ENCODE measurements at regions not wholly inside any gene's neighbourhood (a gene's known extent, or its start where the extent isn't known, plus 50 kb on each side); places are given as distances from the start of the nearest gene placed in this dataset.

- TF ChIP-seq, protein P1, sequence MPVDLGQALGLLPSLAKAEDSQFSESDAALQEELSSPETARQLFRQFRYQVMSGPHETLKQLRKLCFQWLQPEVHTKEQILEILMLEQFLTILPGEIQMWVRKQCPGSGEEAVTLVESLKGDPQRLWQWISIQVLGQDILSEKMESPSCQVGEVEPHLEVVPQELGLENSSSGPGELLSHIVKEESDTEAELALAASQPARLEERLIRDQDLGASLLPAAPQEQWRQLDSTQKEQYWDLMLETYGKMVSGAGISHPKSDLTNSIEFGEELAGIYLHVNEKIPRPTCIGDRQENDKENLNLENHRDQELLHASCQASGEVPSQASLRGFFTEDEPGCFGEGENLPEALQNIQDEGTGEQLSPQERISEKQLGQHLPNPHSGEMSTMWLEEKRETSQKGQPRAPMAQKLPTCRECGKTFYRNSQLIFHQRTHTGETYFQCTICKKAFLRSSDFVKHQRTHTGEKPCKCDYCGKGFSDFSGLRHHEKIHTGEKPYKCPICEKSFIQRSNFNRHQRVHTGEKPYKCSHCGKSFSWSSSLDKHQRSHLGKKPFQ (CRISPR knock-in tag; IDR thresholded peaks at IDR 0.05; ENCODE audit: insufficient replicate concordance), result no peak
- TF ChIP-seq, protein P2, sequence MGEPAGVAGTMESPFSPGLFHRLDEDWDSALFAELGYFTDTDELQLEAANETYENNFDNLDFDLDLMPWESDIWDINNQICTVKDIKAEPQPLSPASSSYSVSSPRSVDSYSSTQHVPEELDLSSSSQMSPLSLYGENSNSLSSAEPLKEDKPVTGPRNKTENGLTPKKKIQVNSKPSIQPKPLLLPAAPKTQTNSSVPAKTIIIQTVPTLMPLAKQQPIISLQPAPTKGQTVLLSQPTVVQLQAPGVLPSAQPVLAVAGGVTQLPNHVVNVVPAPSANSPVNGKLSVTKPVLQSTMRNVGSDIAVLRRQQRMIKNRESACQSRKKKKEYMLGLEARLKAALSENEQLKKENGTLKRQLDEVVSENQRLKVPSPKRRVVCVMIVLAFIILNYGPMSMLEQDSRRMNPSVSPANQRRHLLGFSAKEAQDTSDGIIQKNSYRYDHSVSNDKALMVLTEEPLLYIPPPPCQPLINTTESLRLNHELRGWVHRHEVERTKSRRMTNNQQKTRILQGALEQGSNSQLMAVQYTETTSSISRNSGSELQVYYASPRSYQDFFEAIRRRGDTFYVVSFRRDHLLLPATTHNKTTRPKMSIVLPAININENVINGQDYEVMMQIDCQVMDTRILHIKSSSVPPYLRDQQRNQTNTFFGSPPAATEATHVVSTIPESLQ (CRISPR knock-in tag; conservative IDR thresholded peaks at IDR 0.05), result no peak
- TF ChIP-seq ZNF501 (CRISPR knock-in tag; IDR thresholded peaks at IDR 0.05) (no peak), NFKBIZ (CRISPR knock-in tag; IDR thresholded peaks at IDR 0.05) (no peak), ZBTB34 (CRISPR knock-in tag; IDR thresholded peaks at IDR 0.05) (no peak), SMC3 (IDR thresholded peaks at IDR 0.05; ENCODE audit: low read length) (no peak), ZNF468 (CRISPR knock-in tag; IDR thresholded peaks at IDR 0.05) (no peak), EEA1 (CRISPR knock-in tag; IDR thresholded peaks at IDR 0.05; ENCODE audit: borderline replicate concordance) (no peak), ZNF256 (CRISPR knock-in tag; conservative IDR thresholded peaks at IDR 0.05) (no peak)
Measured at GRCh38 chr13:47556703-47557102, 444.4 kb downstream of the SUCLA2 start (continued).

DNA sequence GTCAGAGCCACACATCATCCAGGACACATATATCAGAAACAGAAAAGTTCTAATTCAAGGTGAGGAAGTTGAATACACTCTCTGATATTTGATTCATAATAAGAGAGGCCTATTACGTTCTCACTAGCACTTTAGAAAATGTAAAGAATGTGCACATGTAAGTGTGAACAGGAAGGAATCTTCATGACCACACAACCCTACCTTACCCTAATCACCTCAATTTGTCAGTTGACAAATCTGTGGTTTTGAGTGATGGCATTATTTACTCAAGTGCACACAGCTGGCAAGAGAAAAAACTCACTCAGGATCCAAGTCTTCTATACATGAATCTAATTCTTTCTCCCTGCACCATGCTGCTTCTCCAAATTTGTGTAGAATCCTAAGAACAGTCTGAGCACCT, 445.8 kb downstream of the SUCLA2 start:
- Histone ChIP-seq H3K27me3 (ENCODE audit: control insufficient read depth in 1 of 2, insufficient read depth in 2 of 2, low read length in 2 of 2) (no peaks in the 10 kb centered on the region; a peak in 1 of 5 replicates), H3K27ac (ENCODE audit: extremely low read length, insufficient read depth, low read length) (no peak overlapping the region), H3K79me2 (ENCODE audit: insufficient read depth, low read length) (no peaks in the 10 kb centered on the region), H2AFZ (ENCODE audit: low read length) (no peak overlapping the region), H4K20me1 (ENCODE audit: insufficient read depth, low read length) (no peaks in the 10 kb centered on the region), H3K4me2 (ENCODE audit: low read depth, low read length) (no peak overlapping the region), H3K9ac (ENCODE audit: insufficient read depth, low read depth, low read length) (no peak overlapping the region), H3K4me3 (replicated peaks in 1 of 3; ENCODE audit: insufficient read depth in 1 of 3, low read depth in 2 of 3, low read length in 3 of 3) (no peak overlapping the region), H3K36me3 (replicated peaks in 1 of 2; ENCODE audit: control insufficient read depth in 1 of 2, insufficient read depth in 2 of 2, low read length in 2 of 2) (no peaks in the 10 kb centered on the region), H3K9me3 (ENCODE audit: low read length) (no peaks in the 10 kb centered on the region), H3K4me1 (ENCODE audit: insufficient read depth, low read length) (no peaks in the 10 kb centered on the region)
- BruUV-seq (replicated peaks), result no TSS peak
- in situ Hi-C loops (cut with HindIII; ENCODE audit: extremely low pct_ligation_motif_present, low pct_unique_long_range_greater_than_20kb), result no loop called here
- ATAC-seq, result no peak
- no peak for DNase-seq (ENCODE audit: low spot score)
- WGBS (ENCODE audit: low lambda C conversion rate), result 0% methylated on average over 1 of the region's 1 CpG
- no peak for FAIRE-seq
- CTCF ChIA-PET (ENCODE audit: low intra/inter-chr PET ratio, low total read pairs), result no interaction called here
- POLR2A ChIA-PET, result no interaction called here
- intact Hi-C loops (cut with micrococcal nuclease; ENCODE audit: unreplicated experiment), result no loop called here
- TF ChIP-seq, protein P3, sequence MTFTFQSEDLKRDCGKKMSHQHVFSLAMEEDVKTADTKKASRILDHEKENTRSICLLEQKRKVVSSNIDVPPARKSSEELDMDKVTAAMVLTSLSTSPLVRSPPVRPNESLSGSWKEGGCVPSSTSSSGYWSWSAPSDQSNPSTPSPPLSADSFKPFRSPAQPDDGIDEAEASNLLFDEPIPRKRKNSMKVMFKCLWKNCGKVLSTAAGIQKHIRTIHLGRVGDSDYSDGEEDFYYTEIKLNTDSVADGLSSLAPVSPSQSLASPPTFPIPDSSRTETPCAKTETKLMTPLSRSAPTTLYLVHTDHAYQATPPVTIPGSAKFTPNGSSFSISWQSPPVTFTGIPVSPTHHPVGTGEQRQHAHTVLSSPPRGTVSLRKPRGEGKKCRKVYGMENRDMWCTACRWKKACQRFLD (CRISPR knock-in tag; IDR thresholded peaks at IDR 0.05; ENCODE audit: borderline replicate concordance), result no peak
- TF ChIP-seq, protein P4, sequence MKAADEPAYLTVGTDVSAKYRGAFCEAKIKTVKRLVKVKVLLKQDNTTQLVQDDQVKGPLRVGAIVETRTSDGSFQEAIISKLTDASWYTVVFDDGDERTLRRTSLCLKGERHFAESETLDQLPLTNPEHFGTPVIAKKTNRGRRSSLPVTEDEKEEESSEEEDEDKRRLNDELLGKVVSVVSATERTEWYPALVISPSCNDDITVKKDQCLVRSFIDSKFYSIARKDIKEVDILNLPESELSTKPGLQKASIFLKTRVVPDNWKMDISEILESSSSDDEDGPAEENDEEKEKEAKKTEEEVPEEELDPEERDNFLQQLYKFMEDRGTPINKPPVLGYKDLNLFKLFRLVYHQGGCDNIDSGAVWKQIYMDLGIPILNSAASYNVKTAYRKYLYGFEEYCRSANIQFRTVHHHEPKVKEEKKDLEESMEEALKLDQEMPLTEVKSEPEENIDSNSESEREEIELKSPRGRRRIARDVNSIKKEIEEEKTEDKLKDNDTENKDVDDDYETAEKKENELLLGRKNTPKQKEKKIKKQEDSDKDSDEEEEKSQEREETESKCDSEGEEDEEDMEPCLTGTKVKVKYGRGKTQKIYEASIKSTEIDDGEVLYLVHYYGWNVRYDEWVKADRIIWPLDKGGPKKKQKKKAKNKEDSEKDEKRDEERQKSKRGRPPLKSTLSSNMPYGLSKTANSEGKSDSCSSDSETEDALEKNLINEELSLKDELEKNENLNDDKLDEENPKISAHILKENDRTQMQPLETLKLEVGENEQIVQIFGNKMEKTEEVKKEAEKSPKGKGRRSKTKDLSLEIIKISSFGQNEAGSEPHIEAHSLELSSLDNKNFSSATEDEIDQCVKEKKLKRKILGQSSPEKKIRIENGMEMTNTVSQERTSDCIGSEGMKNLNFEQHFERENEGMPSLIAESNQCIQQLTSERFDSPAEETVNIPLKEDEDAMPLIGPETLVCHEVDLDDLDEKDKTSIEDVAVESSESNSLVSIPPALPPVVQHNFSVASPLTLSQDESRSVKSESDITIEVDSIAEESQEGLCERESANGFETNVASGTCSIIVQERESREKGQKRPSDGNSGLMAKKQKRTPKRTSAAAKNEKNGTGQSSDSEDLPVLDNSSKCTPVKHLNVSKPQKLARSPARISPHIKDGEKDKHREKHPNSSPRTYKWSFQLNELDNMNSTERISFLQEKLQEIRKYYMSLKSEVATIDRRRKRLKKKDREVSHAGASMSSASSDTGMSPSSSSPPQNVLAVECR (CRISPR knock-in tag; IDR thresholded peaks at IDR 0.05; ENCODE audit: borderline replicate concordance), result no peak
- no peak for TF ChIP-seq DNMT3B (CRISPR knock-in tag; conservative IDR thresholded peaks at IDR 0.05)

Measured in HepG2 (cell line).